HEK293 (cell line): ENCODE measurements at regions not wholly inside any gene's neighbourhood (a gene's known extent, or its start where the extent isn't known, plus 50 kb on each side); places are given as distances from the start of the nearest gene placed in this dataset.

Experiments
- IKZF3 ChIP-seq: fragments of 450-650 bp; IDR thresholded peaks from 2 replicates; pipeline ENCODE4 v1.5.0; 2018; ENCODE audit warnings: missing biosample characterization, mild to moderate bottlenecking, missing genetic modification characterization, moderate library complexity
- SP2 ChIP-seq: fragments of 450-650 bp; formaldehyde crosslinking; IDR thresholded peaks from 2 replicates; pipeline ENCODE4 v1.5.1; 2016; ENCODE audit warnings: missing biosample characterization, missing genetic modification characterization
- YY1 ChIP-seq: fragments of 450-650 bp; formaldehyde crosslinking; IDR thresholded peaks from 2 replicates; pipeline ENCODE4 v1.5.1; 2018; ENCODE audit warnings: missing biosample characterization, missing genetic modification characterization
- ZNF138 ChIP-seq: fragments of 450-650 bp; formaldehyde crosslinking; IDR thresholded peaks from 2 replicates; pipeline ENCODE4 v1.5.1; 2016; ENCODE audit warnings: missing biosample characterization, missing genetic modification characterization, borderline replicate concordance
- ZNF548 ChIP-seq: fragments of 450-650 bp; formaldehyde crosslinking; IDR thresholded peaks from 2 replicates; pipeline ENCODE4 v1.5.1; 2016; ENCODE audit warnings: missing biosample characterization, missing genetic modification characterization
- TF ChIP-seq, protein P1 (sequence below): sonication (generic); formaldehyde crosslinking; IDR thresholded peaks from 2 replicates; pipeline ENCODE4 v1.8.1; 2022; ENCODE audit warnings: mild to moderate bottlenecking, moderate library complexity, missing genetic modification reagents
- TF ChIP-seq, protein P2 (sequence below): fragments of 450-650 bp; formaldehyde crosslinking; IDR thresholded peaks from 2 replicates; pipeline ENCODE4 v1.5.1; 2016; ENCODE audit warnings: missing biosample characterization, missing genetic modification characterization, low read depth

DNA sequence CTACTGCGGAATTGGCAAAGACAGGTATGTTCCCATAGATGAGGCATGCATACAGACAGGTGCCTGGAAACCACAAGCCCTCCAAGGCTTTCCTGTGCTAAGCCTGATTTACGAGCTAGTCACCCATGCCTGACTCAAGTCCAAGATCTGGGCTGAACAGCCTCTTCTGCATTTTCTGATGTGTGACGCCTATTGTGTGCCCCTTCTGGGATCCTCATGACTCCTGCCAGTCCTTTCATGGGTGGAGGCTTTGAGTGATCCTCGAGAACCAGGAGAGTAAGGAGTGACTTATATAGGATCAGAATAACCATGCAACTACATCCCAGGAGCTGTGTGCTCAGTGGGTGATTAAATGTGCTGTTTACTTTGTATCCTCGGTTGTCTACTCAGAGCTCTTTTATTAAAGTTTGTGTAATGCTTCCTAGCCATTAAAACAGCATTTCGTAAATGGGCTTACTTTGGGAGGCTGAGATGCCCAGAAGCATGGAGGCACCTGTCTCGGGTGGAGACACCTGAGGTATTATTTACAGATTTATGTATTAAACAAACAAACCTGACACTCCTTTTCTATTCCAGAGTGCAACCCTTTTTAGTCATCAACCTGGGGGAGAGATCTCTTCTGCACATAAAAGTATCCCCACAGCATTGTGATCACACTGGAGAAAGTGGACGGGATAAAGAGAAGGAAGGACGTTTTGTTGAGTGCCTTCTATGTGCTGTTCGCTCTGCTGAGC is 373.0 kb upstream of the DYNLRB2 start:
- TF ChIP-seq, protein P1, sequence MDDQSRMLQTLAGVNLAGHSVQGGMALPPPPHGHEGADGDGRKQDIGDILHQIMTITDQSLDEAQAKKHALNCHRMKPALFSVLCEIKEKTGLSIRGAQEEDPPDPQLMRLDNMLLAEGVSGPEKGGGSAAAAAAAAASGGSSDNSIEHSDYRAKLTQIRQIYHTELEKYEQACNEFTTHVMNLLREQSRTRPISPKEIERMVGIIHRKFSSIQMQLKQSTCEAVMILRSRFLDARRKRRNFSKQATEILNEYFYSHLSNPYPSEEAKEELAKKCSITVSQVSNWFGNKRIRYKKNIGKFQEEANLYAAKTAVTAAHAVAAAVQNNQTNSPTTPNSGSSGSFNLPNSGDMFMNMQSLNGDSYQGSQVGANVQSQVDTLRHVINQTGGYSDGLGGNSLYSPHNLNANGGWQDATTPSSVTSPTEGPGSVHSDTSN = no peak
- TF ChIP-seq ZNF548 (tag by site-specific recombination) = no peak
- no peak for TF ChIP-seq SP2 (tag by site-specific recombination)
- no peak for TF ChIP-seq YY1 (tag by site-specific recombination)
- TF ChIP-seq, protein P2, sequence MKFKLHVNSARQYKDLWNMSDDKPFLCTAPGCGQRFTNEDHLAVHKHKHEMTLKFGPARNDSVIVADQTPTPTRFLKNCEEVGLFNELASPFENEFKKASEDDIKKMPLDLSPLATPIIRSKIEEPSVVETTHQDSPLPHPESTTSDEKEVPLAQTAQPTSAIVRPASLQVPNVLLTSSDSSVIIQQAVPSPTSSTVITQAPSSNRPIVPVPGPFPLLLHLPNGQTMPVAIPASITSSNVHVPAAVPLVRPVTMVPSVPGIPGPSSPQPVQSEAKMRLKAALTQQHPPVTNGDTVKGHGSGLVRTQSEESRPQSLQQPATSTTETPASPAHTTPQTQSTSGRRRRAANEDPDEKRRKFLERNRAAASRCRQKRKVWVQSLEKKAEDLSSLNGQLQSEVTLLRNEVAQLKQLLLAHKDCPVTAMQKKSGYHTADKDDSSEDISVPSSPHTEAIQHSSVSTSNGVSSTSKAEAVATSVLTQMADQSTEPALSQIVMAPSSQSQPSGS (tag by site-specific recombination) = no peak
- TF ChIP-seq IKZF3 (tag by site-specific recombination) = no peak
- TF ChIP-seq ZNF138 (tag by site-specific recombination) = no peak
